T-cell (primary cell): ENCODE measurements at regions not wholly inside any gene's neighbourhood (a gene's known extent, or its start where the extent isn't known, plus 50 kb on each side); places are given as distances from the start of the nearest gene placed in this dataset.

Source experiments
- ATAC-seq, 4 experiments: fragments of 200-7000 bp in 3 of 4; fragments of 150-1000 bp in 1 of 4; cut with Tn5 transposase; replicated peaks in 1 of 4; 1 replicate in 3 of 4; 2 replicates in 1 of 4; pipeline ENCODE4 v1.10.0; 2021; ENCODE audit warnings: moderate library complexity in 3 of 4, mild to moderate bottlenecking in 2 of 4, moderate number of reproducible peaks in 1 of 4
- CTCF ChIA-PET, 2 donors: fragments of 300-600 bp; sonication (Branson Sonifier 250); formaldehyde crosslinking; loops; one replicate each; lab custom pipeline; 2022; ENCODE audit warnings: antibody characterized with exemption in 2 of 2; lab: Charles Lee
- POLR2A ChIA-PET, 2 donors: fragments of 300-600 bp; sonication (Branson Sonifier 250); formaldehyde crosslinking; loops; one replicate each; lab custom pipeline; 2022; ENCODE audit warnings: antibody characterized with exemption in 2 of 2; lab: Charles Lee
- DNase-seq, 35 experiments: peaks; one replicate each; pipeline versions ENCODE4 v3.0.0 to v3.0.0-alpha.2; 2013 to 2023
- H3K27ac ChIP-seq: one replicate; pipeline ENCODE4 v1.5.1; 2013; ENCODE audit warnings: low read length
- H3K27me3 ChIP-seq, 2 experiments: replicated peaks in 1 of 2; 1 replicate in 1 of 2; 2 replicates in 1 of 2; pipeline versions ENCODE4 v1.6.1 to v1.7.0; 2013; ENCODE audit warnings: low read length in 1 of 2, mixed read lengths in 1 of 2; ENCODE audit not compliant: control insufficient read depth in 2 of 2, insufficient read depth in 2 of 2; ENCODE audit errors: extremely low read depth in 1 of 2
- H3K36me3 ChIP-seq, 2 donors: 1 replicate in 1 of 2; 2 replicates in 1 of 2; pipeline versions ENCODE4 v1.6.1 to v1.7.0; 2013; ENCODE audit warnings: low read length in 1 of 2; ENCODE audit not compliant: control insufficient read depth in 2 of 2, insufficient read depth in 1 of 2; ENCODE audit errors: extremely low read depth in 1 of 2
- H3K4me1 ChIP-seq, 2 experiments: 1 replicate in 1 of 2; 2 replicates in 1 of 2; pipeline versions ENCODE4 v1.6.1 to v1.7.0; 2013; ENCODE audit warnings: low read length in 2 of 2, mixed read lengths in 1 of 2; ENCODE audit not compliant: insufficient read depth in 2 of 2, control insufficient read depth in 1 of 2; ENCODE audit errors: extremely low read depth in 1 of 2
- H3K4me3 ChIP-seq, 2 donors: 1 replicate in 1 of 2; 2 replicates in 1 of 2; pipeline versions ENCODE4 v1.5.1 to v1.7.0; 2013; ENCODE audit warnings: mild to moderate bottlenecking in 2 of 2, low read length in 1 of 2, moderate library complexity in 1 of 2; ENCODE audit not compliant: control insufficient read depth in 1 of 2; ENCODE audit errors: extremely low read depth in 1 of 2
- H3K9me3 ChIP-seq: 2 replicates; pipeline ENCODE4 v1.7.0; 2013
- H3K27ac Mint-ChIP-seq, 2 donors: one replicate each; pipeline ENCODE4 v1.8.0; 2020 to 2021; ENCODE audit warnings: mild to moderate bottlenecking in 2 of 2, mixed read lengths in 2 of 2
- H3K27me3 Mint-ChIP-seq, 2 donors: one replicate each; pipeline ENCODE4 v1.8.0; 2021 to 2022; ENCODE audit warnings: mixed read lengths in 2 of 2
- H3K36me3 Mint-ChIP-seq: one replicate; pipeline ENCODE4 v1.8.0; 2021; ENCODE audit warnings: mixed read lengths
- H3K4me1 Mint-ChIP-seq, 3 donors: one replicate each; pipeline ENCODE4 v1.8.0; 2020 to 2022; ENCODE audit warnings: mixed read lengths in 3 of 3, mild to moderate bottlenecking in 1 of 3
- H3K4me3 Mint-ChIP-seq, 3 donors: one replicate each; pipeline ENCODE4 v1.8.0; 2020 to 2022; ENCODE audit warnings: mild to moderate bottlenecking in 3 of 3, mixed read lengths in 3 of 3, moderate library complexity in 3 of 3
- H3K9me3 Mint-ChIP-seq, 3 donors: one replicate each; pipeline ENCODE4 v1.8.0; 2020 to 2022; ENCODE audit warnings: mixed read lengths in 3 of 3
- WGBS: methylation state at CpG from one replicate; pipeline ENCODE4 v1.1.5; 2013; ENCODE audit warnings: missing lambda C conversion rate; ENCODE audit not compliant: insufficient coverage; 5-methylcytosine and 5-hydroxymethylcytosine counted together

GRCh38 chr20:59382157-59382725, 81.8 kb downstream of the EDN3 start:
- no peak overlapping the region for H3K4me3 ChIP-seq
- H3K9me3 ChIP-seq, result no peaks in the 10 kb centered on the region
- WGBS, result 95% methylated on average over 17 of the region's 19 CpGs
- ChIA-PET CTCF (no interaction called here), POLR2A (no interaction called here)
- no peaks in the 10 kb centered on the region for H3K36me3 Mint-ChIP-seq
- no peak overlapping the region for H3K27ac Mint-ChIP-seq
- H3K27ac ChIP-seq, result no peak overlapping the region
- peaks cover 0 to 18% of the 10 kb centered on the region in 2 experiments for H3K27me3 ChIP-seq
- H3K4me1 Mint-ChIP-seq, result peaks cover 9 to 11% (median 9%) of the 10 kb centered on the region in 3 donors
- no peak for DNase-seq
- no peaks in the 10 kb centered on the region for H3K9me3 Mint-ChIP-seq
- H3K4me3 Mint-ChIP-seq, result no peak overlapping the region
- peaks cover 0 to 10% of the 10 kb centered on the region in 2 experiments for H3K4me1 ChIP-seq
- no peak for ATAC-seq
- no peaks in the 10 kb centered on the region for H3K36me3 ChIP-seq
- H3K27me3 Mint-ChIP-seq, result peaks cover 0 to 5% of the 10 kb centered on the region in 2 donors

GRCh38 chr20:59382907-59383306, 82.5 kb downstream of the EDN3 start:
- 87% methylated on average over 10 of the region's 10 CpGs for WGBS
- ChIA-PET POLR2A (no interaction called here), CTCF (no interaction called here)
- DNase-seq (no peak), ATAC-seq (no peak)
- H3K9me3 ChIP-seq, result no peaks in the 10 kb centered on the region
- H3K27me3 ChIP-seq, result peaks cover 0 to 18% of the 10 kb centered on the region in 2 experiments
- Mint-ChIP-seq H3K9me3 (no peaks in the 10 kb centered on the region), H3K27ac (no peak overlapping the region), H3K27me3 (peaks cover 0 to 5% of the 10 kb centered on the region in 2 donors), H3K36me3 (no peaks in the 10 kb centered on the region), H3K4me1 (peaks cover 9 to 11% (median 9%) of the 10 kb centered on the region in 3 donors), H3K4me3 (no peak overlapping the region)
- peaks cover 0 to 10% of the 10 kb centered on the region in 2 experiments for H3K4me1 ChIP-seq
- H3K36me3 ChIP-seq, result no peaks in the 10 kb centered on the region
- H3K4me3 ChIP-seq, result no peak overlapping the region
- no peak overlapping the region for H3K27ac ChIP-seq

GRCh38 chr20:59385038-59385437, 84.6 kb downstream of the EDN3 start:
- peaks cover 0 to 10% of the 10 kb centered on the region in 2 experiments for H3K4me1 ChIP-seq
- CTCF ChIA-PET, result interaction anchor here in 1 of 2 donors (0.6 kb wide), 1 partner anchor 315 kb away, joined by 3 read pairs; no protein-coding TSS in a partner anchor
- DNase-seq, result peak in 9 of 35 experiments; percentile 3 to 19 (median 10)
- no peak overlapping the region for H3K4me3 ChIP-seq
- Mint-ChIP-seq H3K4me1 (peaks cover 9 to 11% (median 9%) of the 10 kb centered on the region in 3 donors), H3K36me3 (no peaks in the 10 kb centered on the region), H3K27me3 (peaks cover 0 to 3% of the 10 kb centered on the region in 2 donors), H3K4me3 (no peak overlapping the region), H3K9me3 (no peaks in the 10 kb centered on the region), H3K27ac (peak overlapping the region; percentile 52 to 80)
- H3K9me3 ChIP-seq, result no peaks in the 10 kb centered on the region
- WGBS, result 80% methylated on average over 1 of the region's 3 CpGs
- peak in 3 of 4 experiments; percentile 27 to 44 (median 43) for ATAC-seq
- H3K27ac ChIP-seq, result peak overlapping the region; percentile 42
- POLR2A ChIA-PET, result interaction anchor here in 1 of 2 donors (0.6 kb wide), 1 partner anchor 14 kb away, joined by 3 read pairs; no protein-coding TSS in a partner anchor
- peaks cover 0 to 35% of the 10 kb centered on the region in 2 experiments for H3K27me3 ChIP-seq
- H3K36me3 ChIP-seq, result no peaks in the 10 kb centered on the region

- ChIA-PET POLR2A (interaction anchor here in 1 of 2 donors (0.6 kb wide), 1 partner anchor 13 kb away, joined by 3 read pairs; no protein-coding TSS in a partner anchor), CTCF (interaction anchor here in 1 of 2 donors (0.6 kb wide), 2 partner anchors 315 to 1812 kb away, joined by 3 read pairs; no protein-coding TSS in a partner anchor)
- H3K4me1 Mint-ChIP-seq, result peaks cover 9 to 11% (median 9%) of the 10 kb centered on the region in 3 donors
Measured at GRCh38 chr20:59385480-59385879, 85.1 kb downstream of the EDN3 start.

GRCh38 chr20:59386809-59387208, 86.4 kb downstream of the EDN3 start:
- Histone ChIP-seq H3K9me3 (no peaks in the 10 kb centered on the region), H3K4me3 (no peak overlapping the region), H3K27ac (no peak overlapping the region), H3K36me3 (no peaks in the 10 kb centered on the region), H3K27me3 (peaks cover 0 to 32% of the 10 kb centered on the region in 2 experiments), H3K4me1 (peaks cover 0 to 10% of the 10 kb centered on the region in 2 experiments)
- 20% methylated on average over 1 of the region's 3 CpGs for WGBS
- Mint-ChIP-seq H3K36me3 (no peaks in the 10 kb centered on the region), H3K27ac (no peak overlapping the region), H3K4me1 (peaks cover 9 to 11% (median 9%) of the 10 kb centered on the region in 3 donors), H3K4me3 (no peak overlapping the region), H3K9me3 (no peaks in the 10 kb centered on the region), H3K27me3 (peaks cover 0 to 4% of the 10 kb centered on the region in 2 donors)
- no peak for DNase-seq
- no peak for ATAC-seq
- CTCF ChIA-PET, result no interaction called here
- POLR2A ChIA-PET, result no interaction called here

More at GRCh38 chr20:59385480-59385879, 85.1 kb downstream of the EDN3 start:
- no peak overlapping the region for H3K4me3 Mint-ChIP-seq
- H3K9me3 Mint-ChIP-seq, result no peaks in the 10 kb centered on the region
- H3K27ac Mint-ChIP-seq, result peak overlapping the region; percentile 52 to 80
- H3K36me3 ChIP-seq, result no peaks in the 10 kb centered on the region
- ATAC-seq (peak; percentile 61 to 87 (median 72)), DNase-seq (peak in 16 of 35 experiments; percentile 7 to 47 (median 19))
- 0% methylated on average over 4 of the region's 5 CpGs for WGBS
- no peaks in the 10 kb centered on the region for H3K36me3 Mint-ChIP-seq
- H3K27me3 ChIP-seq, result peaks cover 0 to 35% of the 10 kb centered on the region in 2 experiments
- H3K9me3 ChIP-seq, result no peaks in the 10 kb centered on the region
- H3K4me1 ChIP-seq, result peaks cover 0 to 10% of the 10 kb centered on the region in 2 experiments
- no peak overlapping the region for H3K4me3 ChIP-seq
- H3K27ac ChIP-seq, result peak overlapping the region; percentile 42
- peaks cover 0 to 4% of the 10 kb centered on the region in 2 donors for H3K27me3 Mint-ChIP-seq

- no CpG with 5 or more reads among the region's 3 CpGs for WGBS
- Mint-ChIP-seq H3K4me1 (peaks cover 9 to 11% (median 9%) of the 10 kb centered on the region in 3 donors), H3K4me3 (no peak overlapping the region), H3K27ac (no peak overlapping the region), H3K36me3 (no peaks in the 10 kb centered on the region), H3K27me3 (peaks cover 0 to 4% of the 10 kb centered on the region in 2 donors), H3K9me3 (no peaks in the 10 kb centered on the region)
- Histone ChIP-seq H3K36me3 (no peaks in the 10 kb centered on the region), H3K4me3 (no peak overlapping the region), H3K27ac (no peak overlapping the region), H3K4me1 (peaks cover 0 to 10% of the 10 kb centered on the region in 2 experiments), H3K27me3 (peaks cover 0 to 34% of the 10 kb centered on the region in 2 experiments), H3K9me3 (no peaks in the 10 kb centered on the region)
- ATAC-seq (no peak), DNase-seq (no peak)
- ChIA-PET POLR2A (no interaction called here), CTCF (no interaction called here)
Measured at GRCh38 chr20:59387891-59388290, 87.5 kb downstream of the EDN3 start.
